DND-41 (cell line): ENCODE measurements at regions not wholly inside any gene's neighbourhood (a gene's known extent, or its start where the extent isn't known, plus 50 kb on each side); places are given as distances from the start of the nearest gene placed in this dataset.

ENCODE experiments used
- ATAC-seq: fragments of 200-7000 bp; cut with Tn5 transposase; 3 replicates; pipeline ENCODE4 v1.9.1; 2021; ENCODE audit warnings: low read depth; ENCODE audit not compliant: insufficient read depth
- DNase-seq: peaks from one replicate; pipeline ENCODE4 v3.0.0-alpha.2; 2020
- H2AFZ ChIP-seq: 2 replicates; pipeline ENCODE4 v1.6.0; 2012; ENCODE audit warnings: low read depth, low read length
- H3K27ac ChIP-seq: 2 replicates; pipeline ENCODE4 v1.5.1; 2012; ENCODE audit warnings: low read length, inconsistent platforms
- H3K27me3 ChIP-seq: fragments of 200-600 bp; sonication (generic); 2 replicates; pipeline ENCODE4 v1.6.0; 2012; ENCODE audit warnings: low read length, mild to moderate bottlenecking, inconsistent platforms; ENCODE audit not compliant: insufficient read depth, poor library complexity
- H3K36me3 ChIP-seq: 2 replicates; pipeline ENCODE4 v1.5.1; 2012; ENCODE audit warnings: low read length, inconsistent platforms; ENCODE audit not compliant: insufficient read depth
- H3K4me1 ChIP-seq: 2 replicates; pipeline ENCODE4 v1.5.1; 2012; ENCODE audit warnings: mild to moderate bottlenecking, low read length; ENCODE audit not compliant: insufficient read depth
- H3K4me2 ChIP-seq: 2 replicates; pipeline ENCODE4 v1.6.0; 2012; ENCODE audit warnings: mild to moderate bottlenecking, moderate library complexity, low read length, inconsistent platforms; ENCODE audit not compliant: insufficient read depth
- H3K4me3 ChIP-seq, 2 experiments: fragments of 200-600 bp in 1 of 2; shearing (Covaris generic) in 1 of 2; 2 replicates each; pipeline ENCODE4 v1.5.1; 2012 to 2016; ENCODE audit warnings: inconsistent platforms in 2 of 2, low read length in 2 of 2, mild to moderate bottlenecking in 2 of 2, low read depth in 1 of 2, moderate library complexity in 1 of 2
- H3K79me2 ChIP-seq: 2 replicates; pipeline ENCODE4 v1.6.0; 2012; ENCODE audit warnings: low read length, inconsistent platforms; ENCODE audit not compliant: insufficient read depth
- H3K9ac ChIP-seq: 2 replicates; pipeline ENCODE4 v1.6.0; 2012; ENCODE audit warnings: low read depth, mild to moderate bottlenecking, inconsistent platforms, low read length, moderate library complexity
- H3K9me3 ChIP-seq: 2 replicates; pipeline ENCODE4 v1.5.1; 2012; ENCODE audit warnings: low read length, moderate library complexity, mild to moderate bottlenecking, inconsistent platforms; ENCODE audit not compliant: insufficient read depth, severe bottlenecking
- H4K20me1 ChIP-seq: 2 replicates; pipeline ENCODE4 v1.6.0; 2012; ENCODE audit warnings: low read length; ENCODE audit not compliant: insufficient read depth
- EZH2 ChIP-seq: IDR thresholded peaks from 3 replicates; pipeline ENCODE4 v1.6.1; 2012; ENCODE audit warnings: borderline replicate concordance, low read depth, mild to moderate bottlenecking, moderate library complexity, low read length, inconsistent platforms; ENCODE audit not compliant: severe bottlenecking
- TF ChIP-seq, protein P1 (sequence below): IDR thresholded peaks from 2 replicates; pipeline ENCODE4 v1.5.1; 2012; ENCODE audit warnings: borderline replicate concordance, low read length, moderate library complexity, mild to moderate bottlenecking; ENCODE audit not compliant: poor library complexity, severe bottlenecking; ENCODE audit errors: extremely low read depth

DNA sequence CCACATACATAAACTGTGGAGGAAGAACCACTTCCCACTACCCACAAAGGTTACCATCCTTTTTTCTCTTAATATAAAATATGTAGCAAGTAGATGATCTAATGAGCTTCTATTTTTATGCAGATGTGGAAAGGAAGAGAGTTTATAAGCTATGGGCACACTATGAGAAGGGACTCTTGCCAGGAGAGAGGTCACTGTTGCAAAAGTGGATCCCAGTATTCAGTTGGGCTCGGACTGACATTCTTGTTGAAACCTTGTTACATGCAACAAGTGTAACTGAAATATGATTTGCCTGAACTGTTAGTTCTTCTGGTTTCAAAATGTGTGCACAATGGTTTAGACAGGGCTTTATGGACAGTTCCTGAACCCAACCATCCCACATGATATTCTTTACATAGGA lies 397.4 kb upstream of the PKN2 start:
- H3K4me3 ChIP-seq, result no peak overlapping the region
- H3K79me2 ChIP-seq, result no peaks in the 10 kb centered on the region
- no peaks in the 10 kb centered on the region for H3K4me1 ChIP-seq
- H3K9ac ChIP-seq, result no peak overlapping the region
- H2AFZ ChIP-seq, result no peak overlapping the region
- no peaks in the 10 kb centered on the region for H3K27me3 ChIP-seq
- H3K4me2 ChIP-seq, result no peak overlapping the region
- no peak overlapping the region for H3K27ac ChIP-seq
- TF ChIP-seq, protein P1, sequence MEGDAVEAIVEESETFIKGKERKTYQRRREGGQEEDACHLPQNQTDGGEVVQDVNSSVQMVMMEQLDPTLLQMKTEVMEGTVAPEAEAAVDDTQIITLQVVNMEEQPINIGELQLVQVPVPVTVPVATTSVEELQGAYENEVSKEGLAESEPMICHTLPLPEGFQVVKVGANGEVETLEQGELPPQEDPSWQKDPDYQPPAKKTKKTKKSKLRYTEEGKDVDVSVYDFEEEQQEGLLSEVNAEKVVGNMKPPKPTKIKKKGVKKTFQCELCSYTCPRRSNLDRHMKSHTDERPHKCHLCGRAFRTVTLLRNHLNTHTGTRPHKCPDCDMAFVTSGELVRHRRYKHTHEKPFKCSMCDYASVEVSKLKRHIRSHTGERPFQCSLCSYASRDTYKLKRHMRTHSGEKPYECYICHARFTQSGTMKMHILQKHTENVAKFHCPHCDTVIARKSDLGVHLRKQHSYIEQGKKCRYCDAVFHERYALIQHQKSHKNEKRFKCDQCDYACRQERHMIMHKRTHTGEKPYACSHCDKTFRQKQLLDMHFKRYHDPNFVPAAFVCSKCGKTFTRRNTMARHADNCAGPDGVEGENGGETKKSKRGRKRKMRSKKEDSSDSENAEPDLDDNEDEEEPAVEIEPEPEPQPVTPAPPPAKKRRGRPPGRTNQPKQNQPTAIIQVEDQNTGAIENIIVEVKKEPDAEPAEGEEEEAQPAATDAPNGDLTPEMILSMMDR, result no peak
- no peak for TF ChIP-seq EZH2
- no peaks in the 10 kb centered on the region for H3K9me3 ChIP-seq
- no peak for ATAC-seq
- H3K36me3 ChIP-seq, result no peaks in the 10 kb centered on the region
- H4K20me1 ChIP-seq, result no peaks in the 10 kb centered on the region
- DNase-seq, result no peak

DNA sequence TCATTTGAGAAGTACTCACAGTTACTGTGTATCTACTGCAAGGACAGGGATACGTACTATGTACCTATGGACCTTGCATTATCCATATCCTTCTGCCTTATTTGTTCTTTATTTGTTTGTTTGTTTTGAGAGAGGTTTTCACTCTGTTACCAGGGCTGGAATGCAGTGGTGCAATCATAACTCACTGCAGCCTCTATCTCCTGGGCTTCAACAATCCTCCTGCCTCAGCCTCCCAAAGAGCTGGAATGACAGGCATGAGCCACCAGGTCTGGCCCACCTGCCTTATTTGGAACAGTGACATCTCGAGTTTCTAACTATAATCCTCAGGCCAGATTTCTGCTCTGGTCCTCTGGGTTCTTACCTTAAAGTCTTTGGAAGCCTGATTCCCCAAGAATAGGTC lies 395.5 kb upstream of the PKN2 start:
- Histone ChIP-seq H3K4me1 (no peaks in the 10 kb centered on the region), H3K27ac (no peak overlapping the region), H2AFZ (no peak overlapping the region), H3K4me3 (no peak overlapping the region), H3K9ac (no peak overlapping the region), H3K4me2 (no peak overlapping the region), H4K20me1 (no peaks in the 10 kb centered on the region), H3K36me3 (no peaks in the 10 kb centered on the region), H3K9me3 (no peaks in the 10 kb centered on the region), H3K27me3 (no peaks in the 10 kb centered on the region), H3K79me2 (no peaks in the 10 kb centered on the region)
- no peak for DNase-seq
- TF ChIP-seq, protein P1, result no peak
- no peak for TF ChIP-seq EZH2
- no peak for ATAC-seq

DNA sequence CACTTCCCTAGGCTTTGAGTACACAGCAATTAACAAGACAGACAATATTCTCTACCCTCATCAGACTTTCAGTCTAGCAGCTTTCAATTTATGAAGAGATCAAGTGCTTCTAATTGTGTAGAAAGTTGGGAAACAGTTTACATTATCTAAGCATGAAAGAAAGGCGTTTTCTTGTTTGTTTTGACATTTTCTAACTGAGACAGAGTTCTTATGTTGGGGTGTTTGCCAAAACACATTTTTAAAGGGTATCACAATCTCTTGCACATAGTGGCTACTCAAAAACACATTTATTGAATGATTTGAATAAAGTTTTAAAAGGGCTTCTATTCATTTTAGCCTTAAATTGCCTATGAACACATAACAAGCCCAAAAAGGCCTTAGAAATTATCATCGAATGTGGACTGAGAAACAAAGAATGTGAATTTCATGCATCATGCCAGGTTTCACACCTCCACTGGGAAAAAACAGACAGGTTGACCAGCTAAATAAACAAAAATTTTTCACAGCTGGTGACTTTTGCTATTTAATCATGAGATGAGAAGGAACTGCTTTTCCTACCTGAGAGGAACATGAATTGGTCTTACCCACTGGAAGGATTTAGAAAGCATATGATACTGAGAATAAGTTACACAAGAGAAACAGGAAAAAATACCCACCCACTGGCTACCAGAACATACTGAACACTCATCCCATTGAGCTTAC lies 394.5 kb upstream of the PKN2 start:
- Histone ChIP-seq H4K20me1 (no peaks in the 10 kb centered on the region), H3K4me2 (no peak overlapping the region), H3K9ac (no peak overlapping the region), H3K27ac (no peak overlapping the region), H3K4me3 (no peak overlapping the region), H3K27me3 (no peaks in the 10 kb centered on the region), H3K36me3 (no peaks in the 10 kb centered on the region), H3K9me3 (no peaks in the 10 kb centered on the region), H3K79me2 (no peaks in the 10 kb centered on the region), H2AFZ (no peak overlapping the region), H3K4me1 (no peaks in the 10 kb centered on the region)
- DNase-seq (no peak), ATAC-seq (no peak)
- TF ChIP-seq, protein P1, result no peak
- TF ChIP-seq EZH2, result no peak
